A549 (cell line): ENCODE measurements at regions not wholly inside any gene's neighbourhood (a gene's known extent, or its start where the extent isn't known, plus 50 kb on each side); places are given as distances from the start of the nearest gene placed in this dataset.
A peak's percentile ranks its signal among the peaks of the same experiment; 100 is the strongest.

Source experiments
- ATAC-seq, 2 experiments: fragments of 200-7000 bp in 1 of 2; fragments of >200 bp in 1 of 2; cut with Nextera tagmentation in 1 of 2; cut with Tn5 transposase in 1 of 2; 3 replicates each; pipeline versions ENCODE4 v1.8.0 to v1.9.1; 2018 to 2020; ENCODE audit warnings: mild to moderate bottlenecking in 1 of 2, moderate library complexity in 1 of 2
- CTCF ChIA-PET: fragments of 300-600 bp; sonication (Branson Sonifier 250); formaldehyde crosslinking; extraction: SDS; loops from one replicate; lab custom pipeline; 2021; ENCODE audit warnings: antibody characterized with exemption, inconsistent platforms; lab: Yijun Ruan, JAX
- POLR2A ChIA-PET: fragments of 350-600 bp; formaldehyde crosslinking; extraction: SDS; loops from one replicate; lab custom pipeline; 2021; ENCODE audit warnings: antibody characterized with exemption, inconsistent platforms; lab: Yijun Ruan, JAX
- DNase-seq, 2 experiments: peaks; one replicate each; pipeline versions ENCODE4 v3.0.0 to v3.0.0-alpha.2; 2011 to 2016; ENCODE audit warnings: low read depth in 1 of 2, low spot score in 1 of 2
- FAIRE-seq: peaks from 2 replicates; lab custom pipeline; 2011; peaks lifted over from hg19 to GRCh38; lab: Jason Lieb, UNC
- H3K27ac ChIP-seq, 2 experiments: fragments of >200 bp; sonication (Bioruptor Twin); formaldehyde crosslinking; 3 replicates each; pipeline ENCODE4 v1.5.1; 2016 to 2017
- H3K4me1 ChIP-seq: fragments of >200 bp; sonication (Bioruptor Twin); formaldehyde crosslinking; 3 replicates; pipeline ENCODE4 v1.6.1; 2016
- H3K4me2 ChIP-seq: fragments of >200 bp; sonication (Bioruptor Twin); formaldehyde crosslinking; 3 replicates; pipeline ENCODE4 v1.6.1; 2016
- H3K4me3 ChIP-seq: fragments of >200 bp; sonication (Bioruptor Twin); formaldehyde crosslinking; 3 replicates; pipeline ENCODE4 v1.5.1; 2016
- H3K9me3 ChIP-seq: fragments of >200 bp; sonication (Bioruptor Twin); formaldehyde crosslinking; 3 replicates; pipeline ENCODE4 v1.6.1; 2016
- ELK1 ChIP-seq: fragments of 150-350 bp; IDR thresholded peaks from 2 replicates; pipeline ENCODE4 v1.6.1; 2014; ENCODE audit warnings: low read depth, mild to moderate bottlenecking, low read length
- EP300 ChIP-seq, 2 experiments: fragments of >200 bp; sonication (Bioruptor Twin); formaldehyde crosslinking; IDR thresholded peaks; 2 replicates in 1 of 2; 3 replicates in 1 of 2; pipeline ENCODE4 v1.6.1; 2016 to 2017
- HEYL ChIP-seq: fragments of 250-450 bp; sonication (Bioruptor Pico); IDR thresholded peaks from 2 replicates; pipeline ENCODE4 v1.8.0; 2021; ENCODE audit warnings: mild to moderate bottlenecking, moderate library complexity
- HMGXB4 ChIP-seq: fragments of 250-450 bp; sonication (Bioruptor Pico); IDR thresholded peaks from 2 replicates; pipeline ENCODE4 v1.5.0; 2021; ENCODE audit warnings: mild to moderate bottlenecking, moderate library complexity, borderline replicate concordance
- KDM5A ChIP-seq: fragments of 200-600 bp; sonication (generic); IDR thresholded peaks from 2 replicates; pipeline ENCODE4 v1.6.1; 2016; ENCODE audit warnings: antibody characterized with exemption, mild to moderate bottlenecking
- MAFK ChIP-seq: fragments of 450-650 bp; IDR thresholded peaks from 2 replicates; pipeline ENCODE4 v1.6.1; 2014; ENCODE audit not compliant: partially characterized antibody
- MAX ChIP-seq: IDR thresholded peaks from 2 replicates; pipeline ENCODE4 v1.6.1; 2012
- MYC ChIP-seq: IDR thresholded peaks from 2 replicates; pipeline ENCODE4 v1.6.1; 2012; ENCODE audit warnings: mild to moderate bottlenecking, inconsistent platforms, low read length, improper control_type of control experiment, borderline replicate concordance
- NPAS2 ChIP-seq: fragments of 250-450 bp; sonication (Bioruptor Pico); IDR thresholded peaks from 2 replicates; pipeline ENCODE4 v1.8.0; 2022; ENCODE audit warnings: mild to moderate bottlenecking, moderate library complexity, borderline replicate concordance
- PBX3 ChIP-seq: IDR thresholded peaks from 2 replicates; pipeline ENCODE4 v1.6.1; 2012
- POLR2AphosphoS2 ChIP-seq: conservative IDR thresholded peaks from 2 replicates; pipeline ENCODE4 v1.6.1; 2012; ENCODE audit warnings: low read length, improper control_type of control experiment, inconsistent platforms
- RCOR1 ChIP-seq: fragments of 150-350 bp; IDR thresholded peaks from 2 replicates; pipeline ENCODE4 v1.6.1; 2014; ENCODE audit warnings: antibody characterized with exemption, low read length, low read depth
- TFCP2L1 ChIP-seq: fragments of 250-450 bp; sonication (Bioruptor Pico); IDR thresholded peaks from 2 replicates; pipeline ENCODE4 v1.5.0; 2021; ENCODE audit warnings: mild to moderate bottlenecking
- TP53 ChIP-seq: fragments of 250-450 bp; sonication (Bioruptor Pico); IDR thresholded peaks from 2 replicates; pipeline ENCODE4 v1.5.0; 2021; ENCODE audit warnings: mild to moderate bottlenecking, moderate library complexity
- ZFP36 ChIP-seq: fragments of 450-650 bp; IDR thresholded peaks from 2 replicates; pipeline ENCODE4 v1.6.1; 2014; ENCODE audit warnings: borderline replicate concordance; ENCODE audit not compliant: partially characterized antibody
- WGBS: methylation state at CpG from one replicate; pipeline ENCODE4 v1.1.6; 2017; ENCODE audit errors: missing lambda C conversion rate; 5-methylcytosine and 5-hydroxymethylcytosine counted together
- TF ChIP-seq, protein P1 (sequence below): fragments of >200 bp; sonication (Bioruptor Twin); formaldehyde crosslinking; IDR thresholded peaks from 3 replicates; pipeline ENCODE4 v1.6.1; 2016
- TF ChIP-seq, protein P2 (sequence below): fragments of 250-450 bp; sonication (Bioruptor Pico); IDR thresholded peaks from 2 replicates; pipeline ENCODE4 v1.5.0; 2020; ENCODE audit warnings: low read depth, mild to moderate bottlenecking, moderate library complexity

DNA sequence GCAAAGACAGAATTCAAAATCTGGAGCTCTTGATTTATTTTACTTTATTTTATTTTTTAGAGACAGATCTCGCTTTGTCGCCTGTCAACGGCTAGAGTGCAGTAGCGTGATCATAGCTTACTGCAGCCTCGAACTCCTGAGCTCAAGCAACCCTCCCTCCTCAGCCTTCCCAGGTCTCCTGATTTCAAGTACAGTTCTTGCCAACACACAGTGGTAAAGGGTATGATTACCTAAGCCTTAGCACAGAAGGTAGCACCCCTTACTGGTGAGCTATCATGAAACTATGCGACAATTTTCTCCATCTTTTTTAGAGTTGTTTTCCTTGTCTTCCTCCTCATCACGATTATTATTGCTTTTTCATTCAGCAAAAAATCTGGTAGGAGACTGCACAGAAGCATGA is 94.3 kb upstream of the ETV6 start:
- no peaks in the 10 kb centered on the region; the same call in 2 of the 3 replicates for H3K9me3 ChIP-seq
- DNase-seq (no peak), ATAC-seq (no peak), FAIRE-seq (no peak)
- no peak overlapping the region for H3K27ac ChIP-seq
- no peak overlapping the region for H3K4me2 ChIP-seq
- no peak overlapping the region for H3K4me3 ChIP-seq
- TF ChIP-seq ZFP36: no peak
- TF ChIP-seq ELK1: no peak
- TF ChIP-seq HEYL (CRISPR knock-in tag): no peak
- TF ChIP-seq HMGXB4 (CRISPR knock-in tag): no peak
- TF ChIP-seq MAX: no peak
- TF ChIP-seq NPAS2: no peak
- TF ChIP-seq, protein P1, sequence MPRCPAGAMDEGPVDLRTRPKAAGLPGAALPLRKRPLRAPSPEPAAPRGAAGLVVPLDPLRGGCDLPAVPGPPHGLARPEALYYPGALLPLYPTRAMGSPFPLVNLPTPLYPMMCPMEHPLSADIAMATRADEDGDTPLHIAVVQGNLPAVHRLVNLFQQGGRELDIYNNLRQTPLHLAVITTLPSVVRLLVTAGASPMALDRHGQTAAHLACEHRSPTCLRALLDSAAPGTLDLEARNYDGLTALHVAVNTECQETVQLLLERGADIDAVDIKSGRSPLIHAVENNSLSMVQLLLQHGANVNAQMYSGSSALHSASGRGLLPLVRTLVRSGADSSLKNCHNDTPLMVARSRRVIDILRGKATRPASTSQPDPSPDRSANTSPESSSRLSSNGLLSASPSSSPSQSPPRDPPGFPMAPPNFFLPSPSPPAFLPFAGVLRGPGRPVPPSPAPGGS: no peak
- TF ChIP-seq KDM5A: no peak
- TF ChIP-seq POLR2AphosphoS2: no peak
- TF ChIP-seq, protein P2, sequence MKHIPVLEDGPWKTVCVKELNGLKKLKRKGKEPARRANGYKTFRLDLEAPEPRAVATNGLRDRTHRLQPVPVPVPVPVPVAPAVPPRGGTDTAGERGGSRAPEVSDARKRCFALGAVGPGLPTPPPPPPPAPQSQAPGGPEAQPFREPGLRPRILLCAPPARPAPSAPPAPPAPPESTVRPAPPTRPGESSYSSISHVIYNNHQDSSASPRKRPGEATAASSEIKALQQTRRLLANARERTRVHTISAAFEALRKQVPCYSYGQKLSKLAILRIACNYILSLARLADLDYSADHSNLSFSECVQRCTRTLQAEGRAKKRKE (CRISPR knock-in tag): no peak
- no peak for TF ChIP-seq MYC
- no peaks in the 10 kb centered on the region for H3K4me1 ChIP-seq
- POLR2A ChIA-PET: interaction anchor here (1.0 kb wide), 1 partner anchor 478 kb away, joined by 3 read pairs; no protein-coding TSS in a partner anchor
- CTCF ChIA-PET: interaction anchor here (0.8 to 2.6 kb wide), 10 partner anchors 9 to 486 kb away, joined by 3 to 29 read pairs (median 4); no protein-coding TSS in a partner anchor
- 64% methylated on average over 7 of the region's 7 CpGs for WGBS

GRCh38 chr12:11555743-11556625 is 93.5 kb upstream of the ETV6 start:
- Histone ChIP-seq H3K27ac (no peak overlapping the region), H3K4me3 (no peak overlapping the region), H3K4me2 (peak overlapping the region; percentile 33), H3K4me1 (no peaks in the 10 kb centered on the region), H3K9me3 (no peaks in the 10 kb centered on the region; the same call in 2 of the 3 replicates)
- ChIA-PET CTCF (interaction anchor here (0.6 to 2.6 kb wide), 10 partner anchors 11 to 785 kb away, joined by 3 to 29 read pairs (median 4); no protein-coding TSS in a partner anchor), POLR2A (interaction anchor here (1.0 kb wide), 1 partner anchor 477 kb away, joined by 3 read pairs; no protein-coding TSS in a partner anchor)
- no peak for DNase-seq
- ATAC-seq: peak; percentile 42 to 59; a peak in 5 of 6 replicates
- TF ChIP-seq EP300 (IDR thresholded peaks at IDR 0.05) (no peak), TFCP2L1 (no peak), PBX3 (no peak), MAFK (no peak), RCOR1 (no peak), TP53 (no peak)
- whole genome bisulfite sequencing: 25% methylated on average over 11 of the region's 11 CpGs
- FAIRE-seq: peak; percentile 7
